ENCODE measurements at regions not wholly inside any gene's neighbourhood (a gene's known extent, or its start where the extent isn't known, plus 50 kb on each side); places are given as distances from the start of the nearest gene placed in this dataset.

DNA sequence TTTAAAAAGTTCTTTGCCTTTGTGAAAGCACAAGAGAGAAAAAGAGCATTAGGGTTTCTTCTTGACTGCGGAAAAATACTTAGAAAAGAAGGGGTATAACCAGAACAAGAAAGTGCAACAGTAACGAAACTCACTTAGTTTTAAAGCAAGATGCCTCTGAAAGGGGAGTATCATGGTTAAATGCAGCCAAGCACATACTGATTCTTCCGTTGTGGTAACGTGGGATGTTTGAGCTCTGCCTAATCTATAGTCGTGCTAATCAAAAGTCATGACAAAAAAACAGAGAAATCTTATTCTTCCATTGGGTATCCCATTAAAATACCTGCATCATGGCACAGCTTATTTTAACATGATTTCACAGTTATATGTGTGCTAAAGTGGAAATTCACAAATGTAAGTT is 187.8 kb upstream of the LRFN5 start:
- Histone ChIP-seq H3K36me3 (ENCODE audit: control insufficient read depth, insufficient read depth, low read length) (no peaks in the 10 kb centered on the region), H3K4me1 (ENCODE audit: control insufficient read depth, insufficient read depth, low read length) (no peaks in the 10 kb centered on the region), H3K9me3 (replicated peaks; ENCODE audit: control insufficient read depth, low read depth, low read length) (no peaks in the 10 kb centered on the region), H3K27me3 (ENCODE audit: control insufficient read depth, insufficient read depth, low read length) (no peaks in the 10 kb centered on the region), H3K4me3 (ENCODE audit: low read length) (no peak overlapping the region), H3K27ac (ENCODE audit: low read length) (no peak overlapping the region)
- WGBS (ENCODE audit: insufficient coverage) = 86% methylated on average over 2 of the region's 5 CpGs
- no peak for DNase-seq

DNA sequence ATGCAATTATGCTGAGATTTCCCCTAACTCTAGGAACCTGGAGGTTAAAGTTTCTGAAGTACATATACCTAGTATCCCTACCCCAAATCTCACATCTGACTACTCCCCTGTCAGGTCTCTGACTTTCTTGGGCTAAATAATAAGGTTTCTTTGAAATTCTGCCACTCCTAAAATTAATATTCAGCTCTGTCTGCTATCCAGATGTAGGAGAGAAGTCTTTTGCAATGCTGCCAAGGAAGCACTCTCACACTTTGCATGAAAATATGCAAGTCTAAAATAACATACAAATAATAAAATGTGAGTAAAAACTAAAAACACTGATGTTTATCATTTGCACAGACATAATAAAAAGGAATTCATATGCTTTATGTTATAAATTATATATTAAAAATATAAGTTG is 196.9 kb upstream of the LRFN5 start:
- Histone ChIP-seq H3K9me3 (replicated peaks; ENCODE audit: control insufficient read depth, low read depth, low read length) (no peaks in the 10 kb centered on the region), H3K36me3 (ENCODE audit: control insufficient read depth, insufficient read depth, low read length) (no peaks in the 10 kb centered on the region), H3K4me1 (ENCODE audit: control insufficient read depth, insufficient read depth, low read length) (no peaks in the 10 kb centered on the region), H3K4me3 (ENCODE audit: low read length) (no peak overlapping the region), H3K27me3 (ENCODE audit: control insufficient read depth, insufficient read depth, low read length) (no peaks in the 10 kb centered on the region), H3K27ac (ENCODE audit: low read length) (no peak overlapping the region)
- DNase-seq = peak; percentile 17

DNA sequence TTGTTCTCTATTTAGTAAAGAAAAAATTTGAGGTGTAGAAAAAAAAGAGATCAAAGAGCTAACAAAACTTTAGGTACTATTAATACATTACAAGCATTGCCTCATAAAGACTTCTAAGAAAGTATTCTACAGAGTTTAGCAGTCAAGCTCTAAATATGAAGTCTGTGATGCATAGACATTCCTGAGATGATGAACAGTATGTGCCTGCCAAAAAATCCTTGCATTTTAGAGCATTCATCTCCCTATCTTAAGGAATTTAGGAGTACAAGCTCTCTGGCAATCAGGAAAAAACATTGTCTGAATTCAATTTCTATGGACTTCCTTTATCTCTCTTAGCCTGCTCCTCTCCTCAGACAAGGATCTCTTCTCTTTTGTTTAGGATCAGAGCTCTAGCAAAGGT is 202.6 kb upstream of the LRFN5 start:
- Histone ChIP-seq H3K9me3 (replicated peaks; ENCODE audit: control insufficient read depth, low read depth, low read length) (no peaks in the 10 kb centered on the region), H3K4me3 (ENCODE audit: low read length) (no peak overlapping the region), H3K27ac (ENCODE audit: low read length) (no peak overlapping the region), H3K36me3 (ENCODE audit: control insufficient read depth, insufficient read depth, low read length) (no peaks in the 10 kb centered on the region), H3K27me3 (ENCODE audit: control insufficient read depth, insufficient read depth, low read length) (no peaks in the 10 kb centered on the region), H3K4me1 (ENCODE audit: control insufficient read depth, insufficient read depth, low read length) (no peaks in the 10 kb centered on the region)
- peak; percentile 68 for DNase-seq

DNA sequence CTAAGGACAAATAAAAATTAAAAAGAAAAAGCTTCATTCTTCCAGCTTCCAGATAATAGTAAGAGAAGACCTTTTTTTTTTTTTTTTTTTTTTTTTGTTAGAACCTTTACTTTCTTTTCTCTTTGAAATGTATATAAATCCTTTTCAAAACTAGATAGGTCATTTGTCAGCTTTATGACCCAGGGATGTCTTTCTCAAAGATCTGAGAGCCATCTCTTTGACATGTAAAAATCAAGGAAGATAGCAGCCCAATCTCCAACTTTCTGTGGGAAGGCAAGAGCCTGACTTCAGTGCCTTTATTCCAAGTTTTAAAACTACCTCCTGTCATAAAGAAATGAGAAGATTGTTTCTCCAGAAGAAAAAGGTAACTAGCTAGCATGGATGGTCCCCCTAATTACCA is 203.3 kb upstream of the LRFN5 start:
- no peak overlapping the region for H3K27ac ChIP-seq (ENCODE audit: low read length)
- no peaks in the 10 kb centered on the region for H3K4me1 ChIP-seq (ENCODE audit: control insufficient read depth, insufficient read depth, low read length)
- H3K4me3 ChIP-seq (ENCODE audit: low read length) = no peak overlapping the region
- no peaks in the 10 kb centered on the region for H3K27me3 ChIP-seq (ENCODE audit: control insufficient read depth, insufficient read depth, low read length)
- no peaks in the 10 kb centered on the region for H3K36me3 ChIP-seq (ENCODE audit: control insufficient read depth, insufficient read depth, low read length)
- no peaks in the 10 kb centered on the region for H3K9me3 ChIP-seq (replicated peaks; ENCODE audit: control insufficient read depth, low read depth, low read length)
- DNase-seq = no peak

DNA sequence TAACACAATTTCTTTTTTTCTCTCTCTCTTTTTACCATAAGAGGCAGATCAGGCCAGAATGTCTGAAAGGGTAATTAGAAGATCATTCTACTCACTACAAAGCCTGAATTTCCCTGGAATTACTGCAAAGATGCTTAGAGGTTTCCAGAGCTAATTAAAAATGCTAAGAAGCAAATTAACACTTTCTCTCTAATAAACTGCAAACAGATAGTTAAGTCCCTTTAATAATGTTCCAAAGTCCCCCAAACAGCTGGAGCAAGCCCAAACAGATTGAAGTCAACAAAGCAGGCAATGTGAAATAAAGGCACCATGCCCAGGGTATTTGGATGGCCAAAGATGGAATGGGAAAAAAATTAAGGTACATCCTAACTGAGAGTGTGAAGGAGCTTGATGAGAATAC is 208.8 kb upstream of the LRFN5 start:
- H3K4me1 ChIP-seq (ENCODE audit: control insufficient read depth, insufficient read depth, low read length) = no peaks in the 10 kb centered on the region
- H3K9me3 ChIP-seq (replicated peaks; ENCODE audit: control insufficient read depth, low read depth, low read length) = no peaks in the 10 kb centered on the region
- DNase-seq = no peak
- no peaks in the 10 kb centered on the region for H3K36me3 ChIP-seq (ENCODE audit: control insufficient read depth, insufficient read depth, low read length)
- H3K27ac ChIP-seq (ENCODE audit: low read length) = no peak overlapping the region
- H3K4me3 ChIP-seq (ENCODE audit: low read length) = no peak overlapping the region
- no peaks in the 10 kb centered on the region for H3K27me3 ChIP-seq (ENCODE audit: control insufficient read depth, insufficient read depth, low read length)

DNA sequence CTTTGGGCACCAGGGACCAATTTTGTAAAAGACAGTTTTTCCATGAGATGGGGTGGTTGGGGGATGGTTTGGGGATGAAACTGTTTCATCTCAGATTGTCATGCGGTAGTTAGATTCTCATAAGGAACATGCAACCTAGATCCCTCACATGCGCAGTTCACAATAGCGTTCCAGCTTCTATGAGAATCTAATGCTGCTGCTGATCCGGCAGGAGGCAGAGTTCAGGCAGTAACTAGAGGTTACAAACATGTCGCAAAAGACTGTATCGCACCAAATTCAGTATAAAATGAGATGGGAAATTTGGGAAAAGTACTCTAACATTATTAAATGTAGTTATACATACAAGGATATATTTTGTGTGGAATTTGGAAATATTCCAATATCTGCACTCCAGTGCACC is 213.2 kb upstream of the LRFN5 start:
- no peaks in the 10 kb centered on the region for H3K4me1 ChIP-seq (ENCODE audit: control insufficient read depth, insufficient read depth, low read length)
- no peaks in the 10 kb centered on the region for H3K36me3 ChIP-seq (ENCODE audit: control insufficient read depth, insufficient read depth, low read length)
- H3K9me3 ChIP-seq (replicated peaks; ENCODE audit: control insufficient read depth, low read depth, low read length) = no peaks in the 10 kb centered on the region
- DNase-seq = no peak
- 90% methylated on average over 3 of the region's 6 CpGs for WGBS (ENCODE audit: insufficient coverage)
- H3K4me3 ChIP-seq (ENCODE audit: low read length) = no peak overlapping the region
- H3K27ac ChIP-seq (ENCODE audit: low read length) = no peak overlapping the region
- no peaks in the 10 kb centered on the region for H3K27me3 ChIP-seq (ENCODE audit: control insufficient read depth, insufficient read depth, low read length)

DNA sequence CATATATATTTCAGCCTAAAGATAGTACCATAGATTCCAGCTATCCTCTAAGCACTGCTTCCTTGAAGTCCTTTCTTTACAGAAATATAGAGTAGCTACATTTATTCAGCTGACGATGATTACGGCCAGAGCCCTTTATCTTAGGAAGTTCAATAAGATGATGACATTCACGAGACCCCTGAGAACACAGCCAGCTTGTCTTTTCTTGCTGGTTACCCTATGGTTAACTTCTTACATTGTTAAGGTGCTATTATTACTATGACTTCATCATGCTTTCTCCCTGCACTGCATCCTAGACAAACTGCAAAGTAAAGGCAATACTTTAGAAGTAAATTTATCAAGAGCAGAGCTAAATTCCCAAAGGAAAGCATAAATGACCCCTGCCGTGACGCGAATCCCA is 214.4 kb upstream of the LRFN5 start:
- Histone ChIP-seq H3K9me3 (replicated peaks; ENCODE audit: control insufficient read depth, low read depth, low read length) (no peaks in the 10 kb centered on the region), H3K4me3 (ENCODE audit: low read length) (no peak overlapping the region), H3K27ac (ENCODE audit: low read length) (no peak overlapping the region), H3K27me3 (ENCODE audit: control insufficient read depth, insufficient read depth, low read length) (no peaks in the 10 kb centered on the region), H3K36me3 (ENCODE audit: control insufficient read depth, insufficient read depth, low read length) (no peaks in the 10 kb centered on the region), H3K4me1 (ENCODE audit: control insufficient read depth, insufficient read depth, low read length) (no peaks in the 10 kb centered on the region)
- no peak for DNase-seq
- no CpG with 5 or more reads among the region's 6 CpGs for WGBS (ENCODE audit: insufficient coverage)

DNA sequence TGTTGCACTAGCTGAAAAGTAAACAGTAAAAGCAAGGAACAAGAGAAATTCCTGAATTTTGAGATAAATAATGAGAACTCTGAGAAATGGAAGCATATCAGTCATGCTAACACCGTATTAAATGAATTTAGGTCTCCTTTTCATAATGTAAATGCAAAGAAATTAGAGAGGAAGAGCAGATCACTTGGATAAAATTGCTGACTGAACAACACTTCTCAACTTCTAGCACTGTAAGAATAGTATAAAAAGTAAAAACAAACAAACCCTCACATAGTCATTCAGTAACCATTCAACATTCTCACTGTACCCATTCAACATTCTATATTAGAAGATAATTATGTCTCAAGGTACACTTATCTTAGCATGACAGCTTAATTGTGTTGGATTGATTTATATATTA is 217.3 kb upstream of the LRFN5 start:
- Histone ChIP-seq H3K27ac (ENCODE audit: low read length) (no peak overlapping the region), H3K4me3 (ENCODE audit: low read length) (no peak overlapping the region), H3K4me1 (ENCODE audit: control insufficient read depth, insufficient read depth, low read length) (no peaks in the 10 kb centered on the region), H3K9me3 (replicated peaks; ENCODE audit: control insufficient read depth, low read depth, low read length) (no peaks in the 10 kb centered on the region), H3K36me3 (ENCODE audit: control insufficient read depth, insufficient read depth, low read length) (no peaks in the 10 kb centered on the region), H3K27me3 (ENCODE audit: control insufficient read depth, insufficient read depth, low read length) (no peaks in the 10 kb centered on the region)
- DNase-seq = no peak
- no CpG with 5 or more reads among the region's 1 CpG for WGBS (ENCODE audit: insufficient coverage)

DNA sequence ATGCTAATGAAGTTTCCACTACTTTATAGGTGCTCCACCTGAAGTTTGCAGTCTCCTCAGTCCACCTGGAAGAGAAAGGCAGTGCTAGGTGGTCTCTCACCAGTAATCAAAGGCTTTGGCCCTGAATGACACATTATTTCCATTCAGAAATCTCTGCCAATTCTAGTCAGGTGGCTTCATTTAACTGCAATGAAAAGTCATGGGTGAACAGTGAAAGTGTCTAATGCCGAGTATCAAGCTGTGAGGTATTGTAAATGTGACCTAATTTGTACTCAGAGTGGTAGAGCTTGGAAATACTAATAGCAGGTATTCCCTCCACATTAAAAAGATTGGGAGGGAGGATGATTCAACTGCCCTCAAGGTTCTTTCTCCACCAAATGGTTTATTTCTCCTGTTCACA is 220.9 kb upstream of the LRFN5 start:
- no peaks in the 10 kb centered on the region for H3K27me3 ChIP-seq (ENCODE audit: control insufficient read depth, insufficient read depth, low read length)
- DNase-seq = no peak
- no peaks in the 10 kb centered on the region for H3K9me3 ChIP-seq (replicated peaks; ENCODE audit: control insufficient read depth, low read depth, low read length)
- no CpG with 5 or more reads among the region's 1 CpG for WGBS (ENCODE audit: insufficient coverage)
- no peaks in the 10 kb centered on the region for H3K36me3 ChIP-seq (ENCODE audit: control insufficient read depth, insufficient read depth, low read length)
- no peak overlapping the region for H3K27ac ChIP-seq (ENCODE audit: low read length)
- H3K4me1 ChIP-seq (ENCODE audit: control insufficient read depth, insufficient read depth, low read length) = no peaks in the 10 kb centered on the region
- H3K4me3 ChIP-seq (ENCODE audit: low read length) = no peak overlapping the region

DNA sequence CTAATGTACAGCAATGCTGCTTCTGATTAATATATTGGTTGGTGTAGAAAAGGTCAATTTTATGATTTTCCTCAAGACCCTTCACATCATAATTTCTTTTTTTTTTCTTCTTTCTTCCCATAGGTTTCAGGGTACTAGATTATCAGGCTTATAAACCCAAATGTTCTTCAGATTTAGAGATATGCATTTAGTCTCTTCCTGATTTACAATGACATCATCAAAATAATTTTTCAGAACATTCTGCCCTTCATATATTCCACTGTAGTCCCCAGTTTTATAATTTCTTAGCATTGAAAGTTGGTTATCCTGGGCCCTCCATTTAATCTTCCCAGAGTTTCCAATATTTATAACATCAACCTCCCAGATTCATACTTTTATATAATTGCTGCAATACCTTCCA is 226.7 kb upstream of the LRFN5 start:
- Histone ChIP-seq H3K9me3 (replicated peaks; ENCODE audit: control insufficient read depth, low read depth, low read length) (no peaks in the 10 kb centered on the region), H3K4me3 (ENCODE audit: low read length) (no peak overlapping the region), H3K4me1 (ENCODE audit: control insufficient read depth, insufficient read depth, low read length) (no peaks in the 10 kb centered on the region), H3K27me3 (ENCODE audit: control insufficient read depth, insufficient read depth, low read length) (no peaks in the 10 kb centered on the region), H3K36me3 (ENCODE audit: control insufficient read depth, insufficient read depth, low read length) (no peaks in the 10 kb centered on the region), H3K27ac (ENCODE audit: low read length) (no peak overlapping the region)
- DNase-seq = no peak

DNA sequence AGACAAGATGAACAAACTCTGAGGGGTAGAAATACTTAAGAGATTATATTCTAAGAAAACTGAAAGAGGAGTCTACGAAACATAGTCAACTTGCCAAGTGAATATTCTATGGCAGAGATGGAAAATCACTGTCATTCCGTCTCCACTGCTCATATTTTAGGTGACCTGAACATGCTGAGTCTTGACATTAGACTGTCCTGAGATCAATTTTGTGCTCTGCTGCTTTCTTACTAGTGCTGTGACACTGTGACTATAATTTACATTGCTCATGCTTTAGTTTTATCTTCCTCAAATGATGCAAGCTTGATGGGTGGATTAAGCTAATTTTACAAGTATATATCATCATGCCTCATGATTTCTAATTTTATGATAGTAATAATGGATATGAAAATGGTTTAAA is 228.2 kb upstream of the LRFN5 start:
- no peaks in the 10 kb centered on the region for H3K36me3 ChIP-seq (ENCODE audit: control insufficient read depth, insufficient read depth, low read length)
- no peaks in the 10 kb centered on the region for H3K9me3 ChIP-seq (replicated peaks; ENCODE audit: control insufficient read depth, low read depth, low read length)
- no peaks in the 10 kb centered on the region for H3K27me3 ChIP-seq (ENCODE audit: control insufficient read depth, insufficient read depth, low read length)
- WGBS (ENCODE audit: insufficient coverage) = no CpG with 5 or more reads among the region's 2 CpGs
- DNase-seq = no peak
- no peaks in the 10 kb centered on the region for H3K4me1 ChIP-seq (ENCODE audit: control insufficient read depth, insufficient read depth, low read length)
- H3K4me3 ChIP-seq (ENCODE audit: low read length) = no peak overlapping the region
- H3K27ac ChIP-seq (ENCODE audit: low read length) = no peak overlapping the region

All from muscle of leg (tissue), 3 donors.